Muscle layer of colon (tissue), 2 donors: ENCODE measurements at regions not wholly inside any gene's neighbourhood (a gene's known extent, or its start where the extent isn't known, plus 50 kb on each side); places are given as distances from the start of the nearest gene placed in this dataset.

ENCODE experiments used
- H3K27ac ChIP-seq: one replicate; pipeline ENCODE4 v1.7.0; 2013; ENCODE audit warnings: low read depth, mild to moderate bottlenecking, low read length, moderate library complexity
- H3K27me3 ChIP-seq, 2 donors: one replicate each; pipeline ENCODE4 v1.7.0; 2013; ENCODE audit warnings: low read length in 2 of 2, mild to moderate bottlenecking in 2 of 2; ENCODE audit not compliant: insufficient read depth in 2 of 2, control insufficient read depth in 1 of 2
- H3K36me3 ChIP-seq: one replicate; pipeline ENCODE4 v1.7.0; 2013; ENCODE audit warnings: mild to moderate bottlenecking, low read length; ENCODE audit not compliant: insufficient read depth
- H3K4me1 ChIP-seq: one replicate; pipeline ENCODE4 v1.7.0; 2013; ENCODE audit warnings: mild to moderate bottlenecking, low read length; ENCODE audit not compliant: insufficient read depth
- H3K4me3 ChIP-seq, 2 donors: one replicate each; pipeline ENCODE4 v1.7.0; 2013; ENCODE audit warnings: low read length in 2 of 2, low read depth in 1 of 2, mild to moderate bottlenecking in 1 of 2, moderate library complexity in 1 of 2
- H3K9ac ChIP-seq: one replicate; pipeline ENCODE4 v1.7.0; 2013; ENCODE audit warnings: low read length
- H3K9me3 ChIP-seq: one replicate; pipeline ENCODE4 v1.7.0; 2013; ENCODE audit warnings: mild to moderate bottlenecking, low read length
- donor health status: abdominal sarcoma.
- donor health status: Adenocarcinoma of cecum.

DNA sequence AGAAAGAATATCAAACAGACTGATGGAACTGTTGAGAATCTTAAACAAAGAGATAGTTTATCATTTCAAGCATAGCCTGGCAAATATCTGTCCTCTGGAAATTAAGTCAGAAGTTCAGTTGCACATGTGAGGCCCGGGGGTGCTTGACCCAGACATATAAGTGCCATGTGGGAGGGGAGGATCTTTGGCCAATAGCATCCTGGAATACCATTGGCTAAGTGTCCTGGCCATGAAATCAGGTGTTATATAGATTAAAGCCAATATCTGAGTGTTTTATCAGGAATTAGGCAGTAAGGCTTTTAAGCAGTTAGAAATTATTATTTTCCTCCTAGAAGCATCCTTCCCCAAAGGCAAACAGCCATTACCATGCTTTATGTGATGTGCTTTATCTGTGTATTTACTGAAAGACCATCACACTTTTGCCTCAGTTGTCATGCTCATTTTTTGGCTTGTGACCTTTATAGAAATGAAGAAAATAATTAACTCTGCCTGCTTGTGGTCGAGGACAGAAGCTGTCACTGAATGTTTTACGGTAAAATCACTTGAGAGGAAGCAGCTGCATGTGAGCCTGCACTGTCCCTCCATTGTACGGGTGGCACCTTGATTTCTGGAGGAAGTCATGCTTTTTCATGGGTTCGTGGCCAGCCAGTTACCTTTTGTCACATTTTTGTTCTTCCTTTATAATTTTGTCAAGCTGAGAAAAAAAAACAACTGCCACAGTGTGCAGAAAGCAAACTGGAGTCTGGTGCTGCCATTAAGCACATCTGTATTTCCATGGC is 259.9 kb upstream of the FMN2 start:
- Histone ChIP-seq H3K4me3 (no peak overlapping the region), H3K9me3 (no peaks in the 10 kb centered on the region), H3K36me3 (peaks cover 4% of the 10 kb centered on the region), H3K9ac (no peak overlapping the region), H3K27ac (no peak overlapping the region), H3K27me3 (no peaks in the 10 kb centered on the region), H3K4me1 (peaks cover 6% of the 10 kb centered on the region)

DNA sequence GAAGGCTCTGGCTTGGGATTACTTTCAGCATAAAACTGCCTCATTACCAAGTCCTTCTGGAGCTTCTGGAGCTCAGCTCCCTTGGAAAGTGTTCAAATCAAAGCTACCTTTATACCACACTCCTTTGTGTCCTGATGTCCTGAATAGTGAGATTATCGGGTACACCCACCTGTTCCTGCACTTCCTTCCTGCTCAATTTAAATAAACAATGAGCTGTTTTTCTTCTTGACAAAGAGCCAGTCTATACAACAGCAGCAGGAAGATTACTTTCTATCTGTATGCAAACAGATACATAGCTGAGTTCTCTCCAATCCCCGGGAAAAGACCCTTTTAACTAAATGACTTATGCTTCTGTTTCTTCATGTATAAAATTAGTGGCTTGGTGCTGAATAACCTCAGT is 258.0 kb upstream of the FMN2 start:
- H3K4me1 ChIP-seq, result peaks cover 6% of the 10 kb centered on the region
- no peaks in the 10 kb centered on the region for H3K9me3 ChIP-seq
- no peak overlapping the region for H3K4me3 ChIP-seq
- no peaks in the 10 kb centered on the region for H3K36me3 ChIP-seq
- no peaks in the 10 kb centered on the region for H3K27me3 ChIP-seq
- no peak overlapping the region for H3K9ac ChIP-seq
- H3K27ac ChIP-seq, result no peak overlapping the region

- Histone ChIP-seq H3K27me3 (no peaks in the 10 kb centered on the region), H3K36me3 (no peaks in the 10 kb centered on the region), H3K9ac (no peak overlapping the region), H3K27ac (no peak overlapping the region), H3K4me1 (peaks cover 6% of the 10 kb centered on the region), H3K4me3 (no peak overlapping the region), H3K9me3 (no peaks in the 10 kb centered on the region)
These were observed 255.7 kb upstream of the FMN2 start for GRCh38 chr1:239835946-239836440.

DNA sequence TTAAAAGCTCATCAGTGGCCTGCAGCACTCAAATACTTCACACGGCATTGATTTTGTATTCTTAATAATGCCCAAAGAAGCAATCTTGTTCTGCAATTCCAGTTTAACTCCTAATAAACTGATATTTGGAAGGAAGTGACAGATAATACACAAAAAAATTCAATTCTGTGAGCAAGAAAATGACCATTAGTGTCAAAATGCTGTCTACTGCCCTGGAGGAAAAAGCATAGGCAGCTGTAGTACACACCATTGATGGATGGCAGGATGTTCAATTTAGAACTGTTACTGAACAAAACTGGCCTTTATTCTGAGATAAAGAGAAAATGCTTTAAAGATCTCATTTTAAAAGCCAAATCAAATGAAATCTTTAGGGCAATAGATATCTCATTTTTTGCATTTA is 251.3 kb upstream of the FMN2 start:
- no peaks in the 10 kb centered on the region for H3K36me3 ChIP-seq
- no peak overlapping the region for H3K9ac ChIP-seq
- H3K4me3 ChIP-seq, result no peak overlapping the region
- H3K9me3 ChIP-seq, result no peaks in the 10 kb centered on the region
- no peaks in the 10 kb centered on the region for H3K4me1 ChIP-seq
- no peaks in the 10 kb centered on the region for H3K27me3 ChIP-seq
- H3K27ac ChIP-seq, result no peak overlapping the region

- H3K4me3 ChIP-seq, result no peak overlapping the region
These were observed 250.9 kb upstream of the FMN2 start for GRCh38 chr1:239840790-239841189.

GRCh38 chr1:239841631-239842030 is 250.1 kb upstream of the FMN2 start:
- H3K9ac ChIP-seq, result no peak overlapping the region
- H3K4me1 ChIP-seq, result no peaks in the 10 kb centered on the region
- no peaks in the 10 kb centered on the region for H3K36me3 ChIP-seq
- no peak overlapping the region for H3K27ac ChIP-seq
- no peaks in the 10 kb centered on the region for H3K27me3 ChIP-seq
- H3K9me3 ChIP-seq, result no peaks in the 10 kb centered on the region
- H3K4me3 ChIP-seq, result no peak overlapping the region

More at GRCh38 chr1:239840790-239841189, 250.9 kb upstream of the FMN2 start:
- no peaks in the 10 kb centered on the region for H3K27me3 ChIP-seq
- no peak overlapping the region for H3K9ac ChIP-seq
- no peaks in the 10 kb centered on the region for H3K4me1 ChIP-seq
- H3K36me3 ChIP-seq, result no peaks in the 10 kb centered on the region
- H3K27ac ChIP-seq, result no peak overlapping the region
- H3K9me3 ChIP-seq, result no peaks in the 10 kb centered on the region

- H3K36me3 ChIP-seq, result no peaks in the 10 kb centered on the region
- no peak overlapping the region for H3K4me3 ChIP-seq
- H3K27me3 ChIP-seq, result no peaks in the 10 kb centered on the region
- no peaks in the 10 kb centered on the region for H3K9me3 ChIP-seq
- no peaks in the 10 kb centered on the region for H3K4me1 ChIP-seq
- H3K9ac ChIP-seq, result no peak overlapping the region
- no peak overlapping the region for H3K27ac ChIP-seq
These were observed 248.1 kb upstream of the FMN2 start for GRCh38 chr1:239843541-239843940.

DNA sequence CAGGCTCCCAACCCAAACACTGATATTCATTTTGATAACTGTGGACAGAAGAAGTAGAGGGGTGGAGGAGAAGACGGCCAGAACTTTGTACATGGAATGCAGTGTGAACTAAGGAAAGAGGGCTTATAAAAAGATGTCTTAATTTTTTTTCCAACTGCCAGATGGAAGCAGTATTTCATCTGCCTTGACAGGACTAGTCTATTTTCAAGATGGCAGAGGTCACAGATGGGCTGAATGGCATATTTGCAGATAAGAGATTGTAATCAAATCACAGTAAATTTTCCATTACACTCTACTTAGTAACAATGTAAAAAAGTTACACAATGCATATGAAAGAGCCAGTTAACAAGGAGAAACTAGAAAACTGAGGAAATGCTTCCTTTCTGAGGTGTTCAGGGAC is 246.8 kb upstream of the FMN2 start:
- Histone ChIP-seq H3K4me3 (no peak overlapping the region), H3K36me3 (no peaks in the 10 kb centered on the region), H3K9ac (no peak overlapping the region), H3K27me3 (no peaks in the 10 kb centered on the region), H3K27ac (no peak overlapping the region), H3K4me1 (no peaks in the 10 kb centered on the region), H3K9me3 (no peaks in the 10 kb centered on the region)

GRCh38 chr1:239854922-239855321 is 236.8 kb upstream of the FMN2 start:
- H3K36me3 ChIP-seq, result no peaks in the 10 kb centered on the region
- H3K9ac ChIP-seq, result no peak overlapping the region
- no peak overlapping the region for H3K4me3 ChIP-seq
- H3K4me1 ChIP-seq, result no peaks in the 10 kb centered on the region
- no peaks in the 10 kb centered on the region for H3K9me3 ChIP-seq
- H3K27me3 ChIP-seq, result no peaks in the 10 kb centered on the region
- H3K27ac ChIP-seq, result no peak overlapping the region

- H3K9me3 ChIP-seq, result no peaks in the 10 kb centered on the region
- no peaks in the 10 kb centered on the region for H3K36me3 ChIP-seq
- no peaks in the 10 kb centered on the region for H3K4me1 ChIP-seq
- H3K27me3 ChIP-seq, result no peaks in the 10 kb centered on the region
- no peak overlapping the region for H3K27ac ChIP-seq
- no peak overlapping the region for H3K4me3 ChIP-seq
- no peak overlapping the region for H3K9ac ChIP-seq
These were observed 235.6 kb upstream of the FMN2 start for GRCh38 chr1:239856067-239856466.

- H3K27me3 ChIP-seq, result no peaks in the 10 kb centered on the region
- H3K27ac ChIP-seq, result no peak overlapping the region
- no peaks in the 10 kb centered on the region for H3K9me3 ChIP-seq
- no peak overlapping the region for H3K4me3 ChIP-seq
- no peaks in the 10 kb centered on the region for H3K36me3 ChIP-seq
- no peaks in the 10 kb centered on the region for H3K4me1 ChIP-seq
- no peak overlapping the region for H3K9ac ChIP-seq
These were observed 234.8 kb upstream of the FMN2 start for GRCh38 chr1:239856924-239857323.

GRCh38 chr1:239858057-239858456 is 233.6 kb upstream of the FMN2 start:
- no peaks in the 10 kb centered on the region for H3K36me3 ChIP-seq
- H3K4me1 ChIP-seq, result no peaks in the 10 kb centered on the region
- no peak overlapping the region for H3K27ac ChIP-seq
- no peak overlapping the region for H3K9ac ChIP-seq
- H3K9me3 ChIP-seq, result no peaks in the 10 kb centered on the region
- H3K27me3 ChIP-seq, result no peaks in the 10 kb centered on the region
- no peak overlapping the region for H3K4me3 ChIP-seq
